ENCODE measurements at regions not wholly inside any gene's neighbourhood (a gene's known extent, or its start where the extent isn't known, plus 50 kb on each side); places are given as distances from the start of the nearest gene placed in this dataset.

DNA sequence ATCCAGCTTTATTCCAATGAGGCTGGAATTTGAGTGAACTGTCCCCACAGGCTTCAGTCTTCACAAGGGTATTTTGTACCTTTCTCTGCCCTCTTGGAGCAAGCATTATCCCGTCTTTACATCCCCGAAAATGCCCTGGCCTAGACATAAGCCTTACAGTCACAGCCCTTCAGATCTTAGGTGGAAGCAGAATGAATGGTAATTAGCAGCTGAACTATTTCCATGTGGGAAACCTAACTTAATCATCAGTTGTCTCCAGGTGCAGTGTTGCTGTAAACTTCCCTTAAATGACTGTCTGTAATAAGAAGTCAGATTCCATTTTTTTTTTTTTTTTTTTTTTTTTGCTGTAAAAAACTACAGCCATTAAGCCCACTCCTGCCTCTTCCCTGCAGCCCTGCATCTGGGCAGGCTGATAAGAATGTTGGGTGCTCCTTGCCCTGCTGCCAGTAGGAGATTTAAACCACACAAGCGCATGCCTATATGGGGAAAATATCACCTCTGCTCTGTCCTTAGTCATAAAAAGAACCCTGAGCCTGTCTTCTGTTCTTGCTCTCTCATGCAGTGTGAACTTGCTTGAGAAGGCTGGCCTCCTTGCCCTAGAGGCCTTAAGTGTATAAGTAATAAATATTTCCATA is 426.8 kb upstream of the SLITRK5 start:
- TF ChIP-seq, protein P1, sequence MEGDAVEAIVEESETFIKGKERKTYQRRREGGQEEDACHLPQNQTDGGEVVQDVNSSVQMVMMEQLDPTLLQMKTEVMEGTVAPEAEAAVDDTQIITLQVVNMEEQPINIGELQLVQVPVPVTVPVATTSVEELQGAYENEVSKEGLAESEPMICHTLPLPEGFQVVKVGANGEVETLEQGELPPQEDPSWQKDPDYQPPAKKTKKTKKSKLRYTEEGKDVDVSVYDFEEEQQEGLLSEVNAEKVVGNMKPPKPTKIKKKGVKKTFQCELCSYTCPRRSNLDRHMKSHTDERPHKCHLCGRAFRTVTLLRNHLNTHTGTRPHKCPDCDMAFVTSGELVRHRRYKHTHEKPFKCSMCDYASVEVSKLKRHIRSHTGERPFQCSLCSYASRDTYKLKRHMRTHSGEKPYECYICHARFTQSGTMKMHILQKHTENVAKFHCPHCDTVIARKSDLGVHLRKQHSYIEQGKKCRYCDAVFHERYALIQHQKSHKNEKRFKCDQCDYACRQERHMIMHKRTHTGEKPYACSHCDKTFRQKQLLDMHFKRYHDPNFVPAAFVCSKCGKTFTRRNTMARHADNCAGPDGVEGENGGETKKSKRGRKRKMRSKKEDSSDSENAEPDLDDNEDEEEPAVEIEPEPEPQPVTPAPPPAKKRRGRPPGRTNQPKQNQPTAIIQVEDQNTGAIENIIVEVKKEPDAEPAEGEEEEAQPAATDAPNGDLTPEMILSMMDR (IDR thresholded peaks at IDR 0.05; ENCODE audit: poor library complexity), result no peak
- no peak for TF ChIP-seq EZH2 (IDR thresholded peaks at IDR 0.05; ENCODE audit: borderline replicate concordance)

All from hepatocyte (in vitro differentiated cells).